CD4-positive, alpha-beta T cell treated with Interleukin-10 for 1 hour (primary cell): ENCODE measurements at regions not wholly inside any gene's neighbourhood (a gene's known extent, or its start where the extent isn't known, plus 50 kb on each side); places are given as distances from the start of the nearest gene placed in this dataset.

ENCODE experiments used
- DNase-seq: peaks from one replicate; pipeline ENCODE4 v3.0.0-alpha.2; 2020

DNA sequence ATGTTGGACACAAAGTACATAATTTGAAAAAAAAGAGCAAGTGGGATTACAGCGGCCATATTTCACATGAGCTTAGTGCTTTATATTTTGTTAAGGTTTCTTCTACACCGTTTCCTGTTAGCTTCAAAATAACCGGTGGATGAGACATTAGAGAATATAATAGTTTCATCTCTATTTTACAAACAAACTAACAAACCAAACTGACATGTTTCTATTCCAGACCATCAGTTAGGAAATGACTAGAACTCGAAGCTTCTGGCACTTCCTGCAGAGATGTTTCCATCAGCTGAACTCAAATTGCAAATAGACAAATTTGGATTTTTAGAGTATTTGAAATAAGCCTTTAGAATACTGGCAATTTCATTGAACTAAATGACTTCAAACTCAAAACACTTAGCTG is 86.5 kb downstream of the MTRR start:
- DNase-seq, result no peak

GRCh38 chr5:7957329-7957728 is 88.4 kb downstream of the MTRR start:
- DNase-seq, result no peak

- DNase-seq, result no peak
These were observed 91.2 kb downstream of the MTRR start for GRCh38 chr5:7960142-7960541.

DNA sequence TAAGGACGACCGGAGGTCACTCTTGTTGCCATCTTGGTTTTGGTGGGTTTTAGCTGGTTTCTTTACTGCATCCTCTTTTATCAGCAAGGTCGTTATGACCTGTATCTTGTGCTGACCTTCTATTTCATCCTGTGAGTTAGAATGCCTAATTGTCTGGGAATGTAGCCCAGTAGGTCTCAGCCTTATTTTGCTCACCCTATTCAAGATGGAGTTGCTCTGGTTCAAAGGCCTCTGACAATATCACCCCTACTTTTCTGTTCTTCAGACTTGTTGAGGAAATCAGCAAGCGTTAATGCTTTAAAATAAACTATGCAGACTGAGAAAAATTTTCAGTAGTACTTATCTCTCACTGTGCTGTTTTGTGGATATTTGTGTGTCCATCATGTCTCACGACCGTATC is 92.6 kb downstream of the MTRR start:
- DNase-seq, result no peak

DNA sequence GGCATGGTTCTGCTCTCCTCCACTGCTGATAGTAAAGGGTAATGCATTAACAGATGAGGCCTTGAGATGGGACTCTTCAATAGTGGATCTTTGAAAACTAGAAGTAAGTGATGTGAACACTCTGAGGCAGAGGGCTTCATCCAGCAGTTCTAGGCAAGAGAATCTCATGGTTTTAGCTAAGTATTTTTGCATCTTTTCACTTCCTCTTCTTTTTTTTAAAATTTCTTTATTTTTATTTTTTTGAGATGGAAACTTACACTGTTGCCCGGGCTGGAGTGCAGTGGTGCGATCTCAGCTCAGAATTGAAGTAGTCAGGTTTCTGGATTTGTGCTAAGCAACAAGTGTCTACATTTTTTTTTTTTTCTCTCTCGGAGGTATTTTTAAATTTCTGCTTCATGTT is 101.9 kb downstream of the MTRR start:
- no peak for DNase-seq

- no peak for DNase-seq
These were observed 107.7 kb downstream of the MTRR start for GRCh38 chr5:7976411-7977190.

- no peak for DNase-seq
These were observed 109.2 kb downstream of the MTRR start for GRCh38 chr5:7978114-7978513.

DNA sequence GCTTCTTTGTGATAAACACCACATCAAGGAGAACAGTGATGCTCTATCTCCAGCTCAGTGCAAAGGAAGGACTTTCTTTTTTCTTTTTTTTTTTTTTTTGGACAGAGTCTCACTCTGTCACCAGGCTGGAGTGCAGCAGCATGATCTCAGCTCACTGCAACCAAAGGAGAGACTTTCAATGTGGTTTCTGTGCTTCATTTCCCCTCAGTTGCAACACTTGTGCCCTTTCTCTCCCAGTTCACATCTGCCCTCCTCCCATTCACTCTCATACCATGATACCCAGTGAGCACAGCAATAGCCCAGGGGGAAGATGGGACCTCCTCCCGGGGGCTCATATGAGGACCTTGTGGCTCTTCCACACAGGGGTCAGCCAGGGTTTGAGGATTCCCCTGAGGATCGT is 110.0 kb downstream of the MTRR start:
- DNase-seq, result no peak

- DNase-seq, result no peak
These were observed 111.9 kb downstream of the MTRR start for GRCh38 chr5:7980881-7981280.

DNA sequence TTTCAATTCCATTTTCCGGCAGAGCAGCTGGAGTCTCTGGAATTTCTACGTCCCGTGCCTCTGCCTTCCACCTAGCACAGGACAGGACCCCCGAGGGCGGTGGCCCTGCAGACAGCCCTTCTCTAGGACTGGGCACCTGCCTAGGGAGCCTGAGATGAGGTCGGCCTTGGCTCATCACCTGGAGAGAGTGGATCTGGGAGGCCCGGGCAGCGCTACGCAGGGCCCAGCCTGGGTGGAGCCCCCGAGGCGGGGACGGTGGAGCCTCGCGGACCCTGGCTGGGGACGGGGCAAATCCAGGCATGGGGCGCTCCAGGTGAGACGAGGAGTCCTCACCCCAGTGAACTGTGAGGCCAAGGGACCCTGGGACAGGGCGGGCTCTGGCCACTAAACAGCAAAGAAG is 114.5 kb downstream of the MTRR start:
- no peak for DNase-seq

GRCh38 chr5:7991125-7991821 is 122.3 kb downstream of the MTRR start:
- no peak for DNase-seq

- DNase-seq, result no peak
These were observed 126.8 kb downstream of the MTRR start for GRCh38 chr5:7995688-7996294.

GRCh38 chr5:8005416-8005815 is 136.5 kb downstream of the MTRR start:
- DNase-seq, result no peak

DNA sequence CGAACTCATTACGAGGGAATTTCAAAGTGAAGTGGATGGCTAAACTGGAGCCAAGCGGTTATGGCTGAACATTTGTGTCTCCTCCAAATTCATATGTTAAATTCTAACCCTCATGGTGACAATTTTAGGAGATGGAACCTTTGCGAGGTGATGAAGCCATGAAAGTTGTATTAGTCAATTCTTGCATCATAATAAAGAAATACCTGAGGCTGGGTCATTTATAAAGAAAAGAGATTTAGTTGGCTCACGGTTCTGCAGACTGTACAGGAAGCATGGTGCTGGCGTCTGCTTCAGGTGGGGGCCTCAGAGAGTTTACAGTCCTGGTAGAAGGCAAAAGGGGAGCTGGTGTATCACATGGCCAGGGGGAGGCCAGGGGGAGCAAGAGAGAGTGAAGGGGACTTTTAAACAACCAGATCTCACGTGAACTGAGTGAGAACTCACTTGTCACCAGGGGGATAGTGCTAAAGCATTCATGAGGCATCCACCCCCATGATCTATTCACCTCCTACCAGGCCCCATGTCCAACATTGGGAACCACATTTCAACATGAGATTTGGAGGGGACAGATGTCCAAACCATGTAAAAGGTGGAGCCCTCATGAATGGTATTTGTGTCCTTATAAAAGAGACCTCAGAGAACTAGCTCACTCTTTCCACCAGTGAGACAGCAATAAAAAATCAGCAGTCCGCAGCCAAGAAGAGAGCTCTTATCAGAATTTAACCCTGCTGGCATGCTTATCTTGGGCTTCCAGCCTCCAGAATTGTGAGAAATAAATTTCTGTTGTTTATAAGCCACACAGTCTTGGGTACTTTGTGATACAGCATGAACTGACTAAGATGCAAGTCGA is 143.4 kb downstream of the MTRR start:
- no peak for DNase-seq

- no peak for DNase-seq
These were observed 145.2 kb downstream of the MTRR start for GRCh38 chr5:8013948-8014710.

- DNase-seq, result no peak
These were observed 150.8 kb downstream of the MTRR start for GRCh38 chr5:8019719-8020218.

DNA sequence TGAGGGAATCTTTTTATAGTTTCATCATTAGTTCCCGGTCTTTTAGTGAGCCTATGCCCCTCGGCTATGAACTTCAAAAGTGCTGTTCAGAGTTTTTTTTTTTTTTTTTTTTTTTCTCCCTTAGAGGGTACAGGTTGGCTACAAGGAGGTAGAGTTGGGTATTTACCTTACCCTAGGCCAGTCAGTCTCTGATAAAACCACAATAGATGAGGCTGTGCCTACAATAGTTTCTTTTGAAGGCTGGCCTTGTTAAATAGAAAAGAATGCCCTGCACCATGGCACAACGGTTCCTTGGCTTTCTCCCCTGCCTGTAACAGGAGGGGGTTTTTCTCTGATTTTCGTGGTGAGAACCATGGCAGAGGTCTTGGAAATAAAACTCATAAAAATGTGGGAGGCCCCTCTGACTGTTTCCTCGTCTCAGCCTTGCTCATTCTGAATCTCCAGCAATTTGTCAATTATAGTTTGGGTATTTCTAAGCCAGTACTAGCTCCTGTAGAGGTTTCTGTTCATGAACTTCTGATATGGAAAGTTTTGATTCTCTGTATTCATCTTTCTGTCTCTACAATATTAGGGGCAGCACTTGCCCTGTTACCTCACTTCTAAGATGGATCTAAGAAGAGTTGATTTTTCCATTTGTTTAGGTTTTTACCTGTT is 152.0 kb downstream of the MTRR start:
- no peak for DNase-seq

DNA sequence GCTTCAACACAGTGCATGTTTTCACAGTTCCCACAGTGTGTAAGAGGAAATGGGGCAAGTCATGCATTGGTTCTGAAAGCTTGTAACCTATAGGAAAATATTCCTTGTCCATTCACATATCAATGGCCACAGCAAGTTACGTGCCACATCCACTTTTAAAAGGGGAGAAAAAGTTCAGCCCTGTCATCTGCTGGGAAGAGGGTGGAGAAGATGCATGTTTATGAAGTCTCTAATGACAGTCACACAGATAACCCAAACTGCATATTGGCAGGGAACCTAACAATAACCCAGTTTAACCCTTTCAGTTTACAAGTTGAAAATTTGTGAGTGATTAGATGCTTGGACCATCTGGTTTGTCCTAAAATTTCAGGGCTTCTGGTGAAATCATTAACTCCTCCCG is 159.3 kb downstream of the MTRR start:
- no peak for DNase-seq

DNA sequence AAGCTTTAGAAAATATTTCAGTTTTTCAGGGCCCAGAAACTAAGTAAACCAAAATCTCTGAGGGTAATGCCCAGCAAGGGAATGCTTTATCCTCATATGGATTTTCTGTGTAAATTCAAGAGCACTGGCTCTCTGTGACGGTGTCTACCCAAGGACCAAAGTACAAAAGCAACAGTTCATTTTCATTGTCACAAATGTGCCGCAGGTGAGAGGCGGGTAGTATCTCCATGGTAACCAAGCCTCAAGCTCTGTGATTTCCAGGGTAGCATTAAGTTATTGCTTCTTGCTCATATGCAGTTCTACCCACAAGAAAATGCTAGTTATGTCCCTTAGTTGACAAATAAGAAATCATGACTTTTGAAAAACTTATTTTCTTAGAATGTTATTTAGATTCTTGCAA is 164.3 kb downstream of the MTRR start:
- DNase-seq, result no peak

- DNase-seq, result no peak
These were observed 165.9 kb downstream of the MTRR start for GRCh38 chr5:8034852-8035251.

DNA sequence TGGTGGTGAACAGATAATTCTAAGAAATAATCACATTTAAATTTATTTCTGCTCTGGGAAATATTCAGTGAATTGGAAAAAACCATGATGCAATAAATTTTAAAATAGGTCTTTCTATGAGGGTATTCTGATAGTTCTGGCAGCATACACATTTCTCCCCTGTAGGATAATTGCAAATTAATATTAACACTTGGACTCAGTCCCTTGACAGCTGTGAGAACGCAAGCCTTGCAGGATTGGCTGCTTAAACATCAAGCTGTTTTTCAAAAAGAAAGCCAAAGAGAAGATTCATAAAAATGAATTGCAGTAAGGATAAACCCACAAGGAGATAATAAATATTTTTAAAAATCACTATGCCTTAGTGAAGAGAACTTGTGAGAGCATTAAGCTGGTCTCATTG is 180.0 kb downstream of the MTRR start:
- DNase-seq, result no peak
